ENCODE measurements at regions not wholly inside any gene's neighbourhood (a gene's known extent, or its start where the extent isn't known, plus 50 kb on each side); places are given as distances from the start of the nearest gene placed in this dataset.

DNA sequence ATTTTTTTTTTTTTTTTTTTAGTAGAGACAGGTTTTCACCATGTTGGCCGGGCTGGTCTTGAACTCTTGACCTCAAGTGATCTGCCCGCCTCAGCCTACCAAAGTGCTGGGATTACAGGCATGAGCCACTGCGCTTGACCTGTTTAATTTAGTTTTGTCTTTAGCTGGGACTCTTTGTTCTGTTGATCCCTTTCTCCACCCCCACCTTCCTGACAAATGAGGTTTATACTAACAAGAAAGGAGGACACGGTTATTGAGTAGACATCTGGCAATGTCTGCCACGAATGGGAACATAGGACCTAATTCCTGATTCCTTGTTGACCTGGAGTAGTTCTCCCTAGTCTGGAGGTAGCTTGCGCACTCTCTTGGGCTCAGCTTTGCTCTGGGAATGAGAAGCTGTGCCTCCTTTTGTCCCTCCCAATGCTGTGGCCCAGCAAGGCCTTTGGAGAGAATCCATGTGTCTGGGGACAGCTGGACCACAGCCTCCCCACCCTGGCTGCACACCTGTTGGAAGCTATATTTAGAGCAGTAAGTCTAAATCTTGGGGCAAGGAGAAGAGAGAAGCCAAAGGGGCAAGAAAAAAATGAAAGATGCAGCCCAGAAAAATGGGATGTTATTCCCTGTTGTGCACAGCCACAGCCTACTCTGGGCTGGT, 53.2 kb upstream of the ADPGK start:
- H3K4me3 ChIP-seq = no peak overlapping the region
- intact Hi-C loops (cut with DNase I) = no loop called here
- TF ChIP-seq CTCF (IDR thresholded peaks at IDR 0.05) = no peak
- no peak for DNase-seq
- H3K27me3 ChIP-seq = peaks cover 0 to 3% of the 10 kb centered on the region in 2 donors
- no peaks in the 10 kb centered on the region for H3K36me3 ChIP-seq
- ATAC-seq = no peak
- no peaks in the 10 kb centered on the region for H3K9me3 ChIP-seq
- H3K27ac ChIP-seq = no peak overlapping the region
- H3K4me1 ChIP-seq = no peaks in the 10 kb centered on the region

DNA sequence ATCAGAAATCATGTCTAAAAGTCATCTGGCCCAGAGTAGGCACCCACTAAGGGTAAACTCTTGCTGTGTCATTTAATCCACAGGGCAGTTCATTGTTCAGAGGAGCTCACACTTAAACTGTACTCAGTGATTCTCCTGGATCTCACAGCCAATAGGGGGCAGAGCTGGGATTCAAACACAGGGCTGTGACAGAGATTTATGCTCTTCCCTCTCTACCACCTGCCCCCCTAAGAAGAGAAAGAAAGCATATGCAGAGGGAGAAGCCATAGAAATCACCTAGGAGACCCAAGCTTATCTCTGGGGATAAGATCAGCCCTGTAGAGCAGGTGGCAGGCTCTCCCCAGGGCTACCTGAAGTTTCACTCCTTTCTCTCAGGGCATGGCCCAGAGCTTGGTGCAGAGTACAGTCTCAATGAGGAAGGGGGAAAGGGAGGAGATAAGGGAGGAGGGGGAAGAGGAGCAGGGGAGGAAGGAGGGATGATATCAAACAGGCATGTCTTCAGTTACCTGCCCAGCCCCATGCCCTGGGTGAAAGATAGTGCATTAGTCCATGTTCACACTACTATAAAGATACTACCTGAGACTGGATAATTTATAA, 51.8 kb upstream of the ADPGK start:
- Histone ChIP-seq H3K4me1 (no peaks in the 10 kb centered on the region), H3K27ac (no peak overlapping the region), H3K9me3 (no peaks in the 10 kb centered on the region), H3K27me3 (peaks cover 0 to 3% of the 10 kb centered on the region in 2 donors), H3K36me3 (no peaks in the 10 kb centered on the region), H3K4me3 (no peak overlapping the region)
- peak in 1 of 2 donors; percentile 14 for TF ChIP-seq CTCF (IDR thresholded peaks at IDR 0.05)
- ATAC-seq (peak; percentile 50), DNase-seq (no peak)
- intact Hi-C loops (cut with DNase I) = no loop called here

- Histone ChIP-seq H3K4me1 (no peaks in the 10 kb centered on the region), H3K27me3 (peaks cover 0 to 3% of the 10 kb centered on the region in 2 donors), H3K4me3 (no peak overlapping the region), H3K27ac (no peak overlapping the region), H3K36me3 (no peaks in the 10 kb centered on the region), H3K9me3 (no peaks in the 10 kb centered on the region)
- no peak for TF ChIP-seq CTCF (IDR thresholded peaks at IDR 0.05)
- DNase-seq (no peak), ATAC-seq (no peak)
- intact Hi-C loops (cut with DNase I) = no loop called here
These were observed 50.0 kb upstream of the ADPGK start for GRCh38 chr15:72833561-72833960.
